Lung (tissue), 11 donors: ENCODE measurements at regions not wholly inside any gene's neighbourhood (a gene's known extent, or its start where the extent isn't known, plus 50 kb on each side); places are given as distances from the start of the nearest gene placed in this dataset.
A peak's percentile ranks its signal among the peaks of the same experiment; 100 is the strongest.

ENCODE experiments used
- ATAC-seq: fragments of 200-7000 bp; cut with Tn5 transposase; one replicate; pipeline ENCODE4 v1.9.1; 2020; ENCODE audit warnings: moderate number of reproducible peaks; ENCODE audit not compliant: insufficient read depth, low FRiP score
- DNase-seq, 3 donors: peaks; one replicate each; pipeline ENCODE4 v3.0.0-alpha.2; 2013 to 2017
- H3K27ac ChIP-seq, 2 donors: one replicate each; pipeline ENCODE4 v1.5.1; 2013; ENCODE audit warnings: mild to moderate bottlenecking in 2 of 2, moderate library complexity in 2 of 2, control low read depth in 1 of 2, inconsistent platforms in 1 of 2, low read depth in 1 of 2, low read length in 1 of 2
- H3K27me3 ChIP-seq, 3 donors: one replicate each; pipeline ENCODE4 v1.5.1; 2013; ENCODE audit warnings: low read length in 2 of 3; ENCODE audit not compliant: control insufficient read depth in 3 of 3, insufficient read depth in 3 of 3
- H3K36me3 ChIP-seq, 4 donors: one replicate each; pipeline ENCODE4 v1.5.1; 2013; ENCODE audit warnings: low read length in 4 of 4, mild to moderate bottlenecking in 1 of 4, moderate library complexity in 1 of 4; ENCODE audit not compliant: control insufficient read depth in 4 of 4, insufficient read depth in 4 of 4
- H3K4me1 ChIP-seq, 5 donors: one replicate each; pipeline ENCODE4 v1.5.1; 2013; ENCODE audit warnings: low read length in 5 of 5, mild to moderate bottlenecking in 2 of 5, moderate library complexity in 1 of 5; ENCODE audit not compliant: control insufficient read depth in 5 of 5, insufficient read depth in 5 of 5
- H3K4me3 ChIP-seq: one replicate; pipeline ENCODE4 v1.5.1; 2013; ENCODE audit warnings: mild to moderate bottlenecking, control low read depth, moderate library complexity
- H3K9ac ChIP-seq, 2 donors: one replicate each; pipeline ENCODE4 v1.5.1; 2013; ENCODE audit warnings: low read length in 2 of 2, control low read depth in 1 of 2; ENCODE audit not compliant: insufficient read depth in 1 of 2
- H3K9me3 ChIP-seq, 4 donors: one replicate each; pipeline ENCODE4 v1.5.1; 2013; ENCODE audit warnings: low read length in 3 of 4, mild to moderate bottlenecking in 1 of 4, moderate library complexity in 1 of 4; ENCODE audit not compliant: control insufficient read depth in 4 of 4, insufficient read depth in 3 of 4
- CTCF ChIP-seq: IDR thresholded peaks from 2 replicates; pipeline ENCODE4 v1.5.1; 2012; ENCODE audit warnings: mild to moderate bottlenecking; ENCODE audit errors: control extremely low read depth, extremely low read depth
- WGBS, 2 donors: extraction: QIAGEN DNeasy Blood & Tissue Kit; methylation state at CpG; one replicate each; pipeline ENCODE4 v1.1.7; 2013; 5-methylcytosine and 5-hydroxymethylcytosine counted together
- donor health status: control.
- donor health status: control.
- donor health status: Bipolar disorder and iron deficiency.
- donor health status: healthy.
- donor health status: DM: yes; HTN: yes; CAD: no.

GRCh38 chr5:101505891-101506570 lies 602.9 kb upstream of the ST8SIA4 start:
- Histone ChIP-seq H3K9ac (no peak overlapping the region), H3K36me3 (no peaks in the 10 kb centered on the region), H3K27ac (no peak overlapping the region), H3K4me3 (no peak overlapping the region), H3K4me1 (no peaks in the 10 kb centered on the region), H3K9me3 (peaks cover 0 to 12% (median 7%) of the 10 kb centered on the region in 4 donors), H3K27me3 (no peaks in the 10 kb centered on the region)
- ATAC-seq, result no peak
- no peak for TF ChIP-seq CTCF
- whole genome bisulfite sequencing, 2 donors, result 92 to 93% methylated on average over 25 of the region's 25 CpGs
- DNase-seq, result no peak

GRCh38 chr5:101482931-101483330 lies 579.8 kb upstream of the ST8SIA4 start:
- Histone ChIP-seq H3K9ac (no peak overlapping the region), H3K36me3 (no peaks in the 10 kb centered on the region), H3K4me3 (no peak overlapping the region), H3K27me3 (no peaks in the 10 kb centered on the region), H3K27ac (no peak overlapping the region), H3K4me1 (no peaks in the 10 kb centered on the region), H3K9me3 (no peaks in the 10 kb centered on the region)
- DNase-seq, result no peak
- ATAC-seq, result no peak
- 59 to 64% methylated on average over 3 of the region's 3 CpGs for WGBS, 2 donors
- no peak for TF ChIP-seq CTCF

- no peak overlapping the region for H3K27ac ChIP-seq
- H3K4me1 ChIP-seq, result no peaks in the 10 kb centered on the region
- no peaks in the 10 kb centered on the region for H3K9me3 ChIP-seq
- TF ChIP-seq CTCF, result no peak
- ATAC-seq, result no peak
- no peak overlapping the region for H3K4me3 ChIP-seq
- DNase-seq, result no peak
- H3K36me3 ChIP-seq, result no peaks in the 10 kb centered on the region
- no peak overlapping the region for H3K9ac ChIP-seq
- WGBS, 2 donors, result 73 to 87% methylated on average over 1 of the region's 1 CpG
- H3K27me3 ChIP-seq, result no peaks in the 10 kb centered on the region
Observed at GRCh38 chr5:101473483-101473882, 570.4 kb upstream of the ST8SIA4 start.

- peak in 2 of 3 donors; percentile 14 to 40 for DNase-seq
- no peak overlapping the region for H3K9ac ChIP-seq
- ATAC-seq, result no peak
Observed at GRCh38 chr5:101461455-101461854, 558.4 kb upstream of the ST8SIA4 start.

More at GRCh38 chr5:101461455-101461854, 558.4 kb upstream of the ST8SIA4 start:
- Histone ChIP-seq H3K4me3 (no peak overlapping the region), H3K36me3 (no peaks in the 10 kb centered on the region), H3K27me3 (no peaks in the 10 kb centered on the region), H3K4me1 (no peaks in the 10 kb centered on the region), H3K9me3 (no peaks in the 10 kb centered on the region), H3K27ac (no peak overlapping the region)
- TF ChIP-seq CTCF, result no peak
